COLO829 (cell line): ENCODE measurements at regions not wholly inside any gene's neighbourhood (a gene's known extent, or its start where the extent isn't known, plus 50 kb on each side); places are given as distances from the start of the nearest gene placed in this dataset.

ENCODE experiments used
- DNase-seq: peaks from one replicate; pipeline ENCODE4 v3.0.0; 2012; ENCODE audit warnings: low spot score

DNA sequence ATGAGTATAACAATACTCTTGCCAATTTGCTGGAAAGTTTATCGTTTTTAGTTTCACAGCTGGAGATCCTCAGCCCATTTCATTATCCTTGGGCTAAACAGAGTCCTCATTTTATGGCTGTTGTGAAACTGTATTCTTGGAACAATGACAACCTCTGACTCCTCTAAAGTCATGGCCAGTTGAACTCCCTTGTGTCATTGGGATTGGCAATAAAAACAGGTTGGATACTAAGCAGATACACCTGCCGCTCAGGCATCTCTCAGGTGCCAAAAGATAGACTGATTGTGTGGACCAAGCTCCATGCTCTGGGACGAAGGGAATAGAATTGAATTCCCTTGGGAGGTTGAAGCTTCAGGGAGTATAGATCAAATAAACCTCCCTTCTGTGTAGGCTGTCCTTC lies 182.2 kb downstream of the WDR11 start:
- DNase-seq: no peak

DNA sequence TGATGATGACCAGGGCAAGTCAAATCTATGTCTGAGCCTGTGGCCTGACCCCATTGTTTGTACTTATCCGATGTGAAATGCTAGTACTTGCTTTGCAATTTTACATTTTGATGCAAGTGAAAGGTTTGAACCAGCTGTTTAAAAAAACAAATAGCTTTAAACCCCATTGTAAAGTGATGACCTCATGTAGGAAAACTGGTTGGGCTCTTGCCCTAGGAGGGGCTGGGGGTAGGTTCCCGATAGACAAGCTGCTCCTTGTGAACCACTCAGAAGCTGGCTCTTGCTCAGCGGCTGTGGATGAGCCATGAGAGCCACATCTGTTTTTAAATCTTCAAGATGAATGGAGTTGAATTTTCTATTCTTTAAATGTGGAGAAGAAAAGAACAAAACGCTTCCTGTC lies 185.3 kb downstream of the WDR11 start:
- DNase-seq: peak; percentile 18

DNA sequence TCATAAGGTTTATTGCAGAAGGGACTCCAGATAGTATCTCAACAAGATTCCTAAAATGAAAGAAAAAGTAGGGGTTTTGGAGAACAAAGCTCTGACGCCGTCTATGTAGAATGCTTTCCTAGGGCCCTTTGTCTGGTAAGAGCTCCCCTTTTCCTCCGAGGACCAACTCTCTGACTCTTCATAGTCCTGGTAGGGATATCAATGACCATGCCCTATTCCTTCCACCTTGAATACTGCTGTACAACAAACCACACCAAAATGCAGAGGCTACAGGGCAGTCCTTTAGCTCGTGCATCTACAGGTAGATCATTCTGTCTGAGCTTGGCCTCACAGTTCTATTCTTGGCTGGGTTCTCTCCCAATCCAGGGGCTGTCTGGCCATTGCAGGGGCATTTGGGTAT lies 190.3 kb downstream of the WDR11 start:
- no peak for DNase-seq

DNA sequence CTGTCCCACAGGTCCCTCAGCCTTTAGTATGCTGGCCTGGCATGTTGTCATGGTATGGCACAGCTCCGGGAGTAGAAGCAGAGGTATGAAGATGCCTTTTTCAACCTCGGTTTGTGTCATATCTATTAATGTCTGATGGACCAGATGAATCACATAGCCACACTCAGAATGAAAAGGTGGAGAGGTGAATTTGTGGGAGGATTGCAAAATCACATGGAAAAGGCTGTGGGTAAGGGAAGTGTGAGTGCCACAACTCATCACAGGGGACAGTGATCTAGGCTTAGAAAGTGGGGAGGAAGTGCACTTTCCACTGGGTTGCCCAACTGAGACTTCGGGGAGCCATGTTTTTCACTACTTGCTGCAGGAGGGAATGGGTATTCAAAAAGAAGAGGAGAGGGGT lies 190.7 kb downstream of the WDR11 start:
- no peak for DNase-seq

DNA sequence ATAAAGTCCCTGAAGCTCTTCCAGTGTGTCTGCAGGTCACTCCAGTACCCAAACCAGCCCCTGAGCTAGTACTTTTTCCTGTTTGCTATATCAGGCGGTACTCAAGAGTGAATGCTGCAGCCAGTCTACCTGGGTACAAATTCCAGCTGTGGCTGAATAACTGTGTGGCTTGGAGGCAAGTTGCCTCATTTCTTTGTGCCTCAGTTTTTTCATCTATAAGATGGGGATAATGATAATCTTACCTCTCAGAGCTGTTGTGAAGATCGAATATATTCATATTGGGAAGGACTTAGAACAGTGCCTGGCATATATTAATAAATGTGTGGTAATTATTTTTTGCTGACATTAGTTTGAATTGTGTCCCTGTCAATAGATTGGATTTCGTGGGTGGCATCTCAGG lies 191.2 kb downstream of the WDR11 start:
- DNase-seq: no peak

DNA sequence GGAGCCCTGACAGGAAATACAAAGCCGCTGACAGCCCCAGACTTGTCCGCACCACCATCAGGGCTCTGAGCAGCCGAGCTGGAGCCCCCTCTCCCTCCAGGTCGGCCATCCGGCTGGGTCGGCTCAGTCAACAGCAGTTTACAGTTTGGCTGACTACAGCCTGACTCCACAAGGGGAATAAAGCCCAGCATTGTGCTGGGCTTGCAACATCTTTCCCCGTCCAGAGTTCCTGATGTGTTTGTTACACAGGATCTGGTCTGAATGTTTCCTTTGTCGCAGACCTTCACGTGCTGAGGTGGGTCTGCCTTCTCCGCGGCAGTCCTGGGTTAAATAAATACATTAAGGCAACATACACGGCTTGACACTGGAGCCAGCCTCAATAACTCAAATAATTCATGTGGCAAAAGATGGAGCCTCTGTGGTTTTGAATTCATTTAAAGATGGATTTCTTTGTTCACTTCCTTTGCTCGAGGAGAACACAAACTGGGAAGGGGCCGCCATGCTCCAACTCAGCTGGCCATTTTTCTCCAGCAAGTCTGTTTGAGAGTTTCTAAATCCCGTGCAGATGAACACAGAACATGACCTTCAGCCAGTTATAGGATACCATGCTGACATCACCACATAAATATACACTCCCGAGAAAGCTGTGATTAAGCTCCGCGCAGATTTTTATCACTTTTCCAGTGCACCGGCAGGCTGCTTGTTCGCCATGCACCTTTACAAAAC lies 192.1 kb downstream of the WDR11 start:
- peak; percentile 62 for DNase-seq

DNA sequence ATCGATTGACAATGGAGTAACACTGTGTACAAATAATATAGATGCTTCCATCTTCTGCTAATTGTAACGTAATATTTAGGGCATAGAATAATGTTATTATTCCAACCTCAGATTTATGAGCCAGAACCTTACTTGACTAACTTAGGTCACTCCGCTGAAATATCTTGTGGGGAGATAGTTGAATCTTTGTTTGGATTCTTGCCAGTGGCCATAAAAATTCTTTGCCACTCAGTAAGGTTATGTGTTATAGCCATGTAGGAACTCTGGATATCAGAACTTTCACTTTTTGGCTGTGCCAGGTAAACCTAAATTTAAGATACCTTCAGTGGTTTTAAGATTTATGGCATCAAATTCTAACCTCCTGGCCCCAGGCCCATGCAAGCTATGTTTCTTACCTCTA lies 197.6 kb downstream of the WDR11 start:
- no peak for DNase-seq

DNA sequence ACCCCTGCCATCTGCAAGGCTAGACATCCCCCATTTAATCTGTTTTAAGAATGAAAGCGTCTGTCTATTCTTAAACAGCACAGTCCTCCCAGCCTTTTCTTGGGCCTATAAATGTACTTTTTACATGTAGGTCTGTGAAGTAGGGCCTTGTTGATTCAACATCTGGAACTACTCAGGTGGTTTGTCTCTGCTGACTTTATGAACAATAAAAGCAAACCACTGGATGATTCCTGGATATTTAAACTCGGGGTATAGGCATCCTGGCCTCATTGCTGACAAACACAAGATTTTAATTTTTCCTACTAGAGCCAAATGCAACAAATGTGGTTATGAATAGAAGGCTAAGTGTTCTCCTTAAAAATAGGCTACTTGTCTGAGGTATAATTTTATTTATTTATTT lies 198.3 kb downstream of the WDR11 start:
- no peak for DNase-seq

DNA sequence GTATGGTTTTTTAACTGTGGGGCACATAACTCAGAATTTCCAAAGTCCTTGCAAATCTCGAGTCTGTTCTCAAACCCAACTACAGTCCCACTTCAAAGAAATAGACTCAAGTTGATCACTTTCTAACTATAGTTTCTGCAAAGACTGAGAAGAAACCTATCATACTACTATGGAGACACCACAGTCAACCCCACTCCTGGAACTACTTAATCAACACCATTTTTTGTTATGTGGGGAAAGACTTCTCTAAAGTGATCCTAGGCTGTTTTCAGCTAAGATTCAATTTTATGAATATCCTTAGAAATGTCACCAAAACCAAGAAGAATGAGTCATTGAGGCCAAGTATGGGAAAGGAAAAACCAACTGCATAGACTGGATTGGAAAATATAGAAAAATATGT lies 198.8 kb downstream of the WDR11 start:
- no peak for DNase-seq

DNA sequence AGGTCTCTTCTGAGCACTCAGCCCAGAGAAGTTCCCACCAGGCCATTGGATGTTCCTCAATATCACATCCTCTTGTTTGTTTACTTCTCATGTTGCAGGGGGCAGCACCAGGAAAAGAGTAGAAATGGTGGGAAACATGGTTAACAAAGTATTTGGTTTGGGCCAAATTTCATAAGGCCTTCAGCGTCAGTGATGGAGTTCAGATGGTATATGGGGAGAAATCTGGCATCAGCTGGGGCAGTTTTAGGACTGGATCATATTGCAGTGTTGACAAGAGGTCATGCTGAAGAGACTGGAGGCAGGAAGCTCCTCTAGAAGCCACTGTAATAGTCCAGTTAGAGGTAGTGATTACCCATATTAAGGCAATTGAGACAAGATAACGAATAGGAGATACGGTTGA lies 200.0 kb downstream of the WDR11 start:
- DNase-seq: no peak

DNA sequence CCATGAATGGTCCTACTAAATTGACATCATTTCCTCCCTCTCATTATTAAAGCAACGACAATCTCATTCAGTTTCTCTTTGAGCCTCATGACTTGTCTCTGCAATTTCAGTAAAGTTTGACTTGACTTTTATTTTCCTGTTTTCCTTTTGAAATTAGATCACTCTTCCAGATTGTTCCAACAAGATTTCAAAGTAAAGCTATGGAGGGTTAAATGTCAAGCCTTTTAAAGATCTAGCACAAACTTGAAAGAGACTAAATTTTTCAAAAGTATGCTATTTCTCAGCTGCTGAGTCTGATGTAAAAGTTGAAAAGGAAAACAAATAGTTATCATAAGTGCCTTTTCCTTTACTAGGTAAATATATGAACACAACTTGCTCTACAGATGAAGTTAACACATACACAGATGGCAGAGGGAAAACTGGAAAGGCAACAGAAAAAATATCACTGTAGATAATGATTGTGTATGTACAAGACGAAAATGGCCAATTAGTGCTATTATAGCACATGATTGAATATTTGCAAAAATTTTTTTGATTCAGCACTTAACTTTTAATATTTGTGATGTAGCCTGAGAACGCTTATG lies 200.6 kb downstream of the WDR11 start:
- no peak for DNase-seq

DNA sequence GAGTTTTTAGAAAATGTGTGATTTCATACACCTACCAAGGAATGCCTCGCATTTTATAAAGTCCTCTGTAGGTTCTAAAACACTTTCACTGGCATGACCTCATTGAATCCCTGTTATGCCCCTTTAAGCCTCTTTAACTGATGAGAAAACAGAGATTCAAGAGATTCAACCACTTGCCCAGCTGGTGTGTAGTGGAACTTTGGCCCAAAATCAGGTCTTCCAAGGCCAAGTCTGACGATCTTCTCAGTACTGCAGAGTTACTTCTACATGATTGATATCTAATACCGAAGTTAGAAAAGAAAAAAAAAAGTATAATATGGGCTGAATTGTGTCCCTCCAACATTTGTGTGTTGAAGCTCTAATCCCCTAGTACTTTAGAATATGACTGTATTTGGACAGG lies 202.0 kb downstream of the WDR11 start:
- DNase-seq: no peak

DNA sequence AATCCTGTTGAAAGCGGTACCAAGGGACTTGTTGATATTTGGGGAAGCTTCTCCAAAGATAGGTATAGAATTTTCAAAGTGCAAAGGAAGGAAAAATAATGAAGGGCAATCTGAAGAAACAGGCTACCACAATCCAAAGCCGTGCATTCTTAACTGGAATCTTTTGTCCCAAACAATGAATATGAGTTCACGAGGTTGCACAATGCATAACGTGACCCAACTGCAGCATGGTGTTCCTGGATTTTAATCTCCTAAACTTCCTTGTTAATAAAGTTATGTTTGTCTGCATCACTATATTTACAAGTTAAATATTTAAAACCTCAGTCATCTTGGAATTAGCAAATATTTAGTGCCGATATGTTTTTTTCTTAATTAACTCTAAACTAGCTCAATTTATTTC lies 203.7 kb downstream of the WDR11 start:
- DNase-seq: no peak

DNA sequence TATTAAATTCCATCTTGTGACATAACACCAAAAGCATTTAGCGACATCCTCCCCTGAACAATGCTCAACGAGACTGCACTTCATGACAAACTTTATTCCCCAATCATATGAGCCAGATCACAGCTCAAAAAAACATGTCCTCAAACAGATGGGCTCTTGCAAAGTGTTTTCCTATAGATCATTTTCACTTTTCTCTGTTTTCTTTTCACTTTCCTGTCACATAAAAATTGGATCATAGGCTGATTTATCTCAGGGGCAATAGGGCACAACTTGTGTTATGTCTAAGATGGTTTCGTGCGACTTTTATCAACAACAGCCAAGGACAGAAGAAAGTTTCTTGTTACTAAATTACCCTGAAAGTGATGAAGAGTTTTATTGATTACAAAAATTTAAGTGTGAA lies 206.1 kb downstream of the WDR11 start:
- no peak for DNase-seq

DNA sequence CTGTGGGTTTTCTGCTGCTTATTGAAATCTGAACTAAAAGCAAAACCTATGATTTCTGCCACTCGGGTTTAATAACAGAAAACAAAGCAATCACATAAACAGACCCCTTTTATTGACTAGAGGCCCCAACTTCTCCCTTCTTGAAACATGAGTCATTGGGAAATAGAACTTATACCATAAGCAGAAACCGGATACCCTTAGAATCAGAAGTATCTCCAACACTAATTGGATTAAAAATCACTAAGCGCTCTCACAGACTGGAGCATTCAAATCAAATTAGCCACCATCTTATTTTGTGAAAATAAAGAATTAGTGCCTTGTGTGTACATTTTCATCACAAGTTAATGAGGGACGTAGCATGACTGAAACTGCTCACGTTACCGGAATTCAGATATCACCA lies 206.9 kb downstream of the WDR11 start:
- no peak for DNase-seq

DNA sequence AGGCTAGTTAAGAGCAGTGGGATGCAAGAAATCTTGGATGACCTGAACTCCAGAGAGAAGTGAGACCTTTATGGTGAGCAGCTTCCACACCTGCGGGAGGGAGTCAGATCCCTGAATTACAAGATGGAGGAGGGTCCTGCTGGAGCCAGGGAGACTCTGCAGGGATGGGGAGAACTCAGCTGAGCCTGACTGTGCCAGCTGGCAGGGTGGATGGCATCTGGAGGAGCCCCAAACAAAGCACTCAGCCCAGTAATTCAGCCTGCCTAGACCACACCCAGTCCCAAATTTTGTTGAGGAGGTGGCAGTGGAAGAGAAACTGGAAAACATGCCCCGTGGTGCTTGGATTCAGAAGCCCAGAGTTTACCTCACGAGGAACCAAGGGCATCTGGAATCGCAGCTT lies 208.2 kb downstream of the WDR11 start:
- DNase-seq: no peak

DNA sequence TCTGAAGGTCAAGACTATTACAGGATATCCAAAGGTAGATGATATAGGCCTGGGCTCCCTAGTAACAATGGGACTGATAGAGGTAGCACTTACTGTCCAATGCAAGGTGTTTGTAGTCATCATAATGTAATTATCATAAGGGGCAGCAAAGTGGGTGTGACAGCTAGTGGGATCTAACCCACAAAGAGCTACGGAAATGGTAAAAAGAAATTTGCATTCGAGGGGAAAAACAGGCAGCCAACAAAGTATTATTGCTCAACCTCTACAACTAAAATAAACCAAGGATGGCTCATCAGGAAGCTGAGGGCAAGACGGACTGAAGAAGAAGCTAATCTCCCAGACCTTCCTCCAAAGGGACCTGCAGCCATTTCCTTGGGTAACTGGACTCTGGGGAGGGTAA lies 211.0 kb downstream of the WDR11 start:
- DNase-seq: no peak

DNA sequence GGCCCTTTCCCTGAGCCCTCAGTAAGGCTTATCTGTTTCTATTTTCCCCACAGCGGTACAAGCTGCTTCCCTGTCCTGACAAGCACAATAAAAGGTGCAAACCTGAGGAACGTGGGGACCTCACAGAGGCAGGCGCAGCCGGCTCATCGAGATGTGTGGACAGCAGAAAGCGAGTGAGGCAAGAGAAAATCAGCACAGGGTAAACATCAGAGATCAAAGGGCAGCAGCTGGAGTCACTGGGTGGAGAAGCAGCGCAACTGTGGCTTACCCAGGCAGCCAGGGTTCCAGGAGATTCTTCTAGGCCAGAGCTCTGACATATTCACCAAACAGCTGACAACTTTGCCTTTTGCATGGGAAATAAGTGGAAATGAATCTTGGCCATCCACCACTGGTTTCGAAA lies 212.6 kb downstream of the WDR11 start:
- DNase-seq: no peak

DNA sequence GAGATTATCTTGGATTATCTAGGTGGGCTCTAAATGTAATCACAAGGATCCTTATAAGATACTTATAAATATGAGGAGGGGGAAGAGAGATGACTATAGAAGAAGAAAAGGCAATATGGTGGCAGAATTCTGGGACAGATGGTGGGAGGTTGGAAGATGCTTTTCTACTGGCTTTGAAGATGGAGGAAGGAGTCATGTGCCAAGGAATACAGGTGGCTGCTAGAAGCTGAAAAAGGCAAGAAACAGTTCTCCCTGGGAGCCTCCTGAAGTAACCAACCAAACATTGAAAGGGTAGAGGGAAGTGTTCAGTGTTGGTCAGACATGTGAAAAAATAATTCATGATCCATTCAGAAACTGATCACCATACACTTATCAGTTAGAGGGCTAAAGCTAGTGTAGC lies 213.3 kb downstream of the WDR11 start:
- DNase-seq: no peak

DNA sequence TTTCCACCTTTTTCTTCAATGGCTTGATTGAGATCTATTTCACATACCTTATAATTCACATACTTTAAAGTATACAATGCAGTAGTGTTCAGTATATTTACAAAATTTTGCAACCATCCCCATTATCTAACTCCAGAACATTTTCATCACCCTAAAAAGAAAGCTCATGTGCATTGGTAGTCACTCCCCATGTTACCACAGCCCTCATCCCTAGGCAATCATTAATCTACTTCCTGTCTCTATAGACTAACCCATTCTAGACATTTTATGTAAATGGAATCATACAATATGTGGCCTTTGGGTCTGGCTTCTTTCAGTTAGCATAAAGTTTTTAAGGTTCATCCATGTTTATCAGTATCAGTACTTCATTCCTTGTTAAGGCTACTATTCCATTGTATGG lies 214.2 kb downstream of the WDR11 start:
- DNase-seq: no peak

DNA sequence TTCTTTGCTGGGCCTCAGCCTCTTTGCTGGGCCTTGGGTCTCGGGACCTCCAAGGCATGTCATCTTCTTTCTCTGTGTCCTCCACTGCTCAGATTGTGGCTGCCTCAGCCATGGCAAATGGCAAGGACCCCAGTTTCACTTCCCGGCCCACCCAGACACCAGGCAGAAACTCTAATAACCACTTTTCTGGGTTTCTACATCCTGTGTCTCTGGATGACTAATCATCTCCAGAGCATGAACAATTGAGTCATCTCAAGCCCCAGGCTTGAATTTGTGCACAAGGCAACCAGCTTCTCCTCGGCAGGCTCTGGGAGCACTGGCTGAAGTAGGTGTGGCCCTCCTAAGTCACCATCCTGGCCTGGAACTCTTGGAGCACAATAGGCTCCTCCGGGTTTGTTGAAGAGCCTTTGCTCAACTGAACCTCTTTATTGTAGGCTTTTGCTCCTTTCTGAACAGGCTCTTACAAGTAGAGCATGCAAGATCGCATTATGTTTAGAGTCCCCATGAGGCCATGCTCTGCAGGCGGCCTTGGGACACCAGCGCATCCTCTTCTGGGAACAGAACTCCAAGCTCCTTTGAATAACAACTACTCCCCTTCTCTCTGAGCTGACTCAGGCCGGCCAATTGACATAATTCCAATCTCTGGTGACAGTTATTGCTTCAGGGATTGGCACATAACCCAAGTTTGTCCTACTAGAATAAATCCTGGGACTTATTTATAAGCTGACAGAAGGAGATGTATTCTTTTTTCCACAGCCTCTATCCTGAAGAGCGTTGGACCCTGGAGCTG lies 218.1 kb downstream of the WDR11 start:
- DNase-seq: peak; percentile 25

DNA sequence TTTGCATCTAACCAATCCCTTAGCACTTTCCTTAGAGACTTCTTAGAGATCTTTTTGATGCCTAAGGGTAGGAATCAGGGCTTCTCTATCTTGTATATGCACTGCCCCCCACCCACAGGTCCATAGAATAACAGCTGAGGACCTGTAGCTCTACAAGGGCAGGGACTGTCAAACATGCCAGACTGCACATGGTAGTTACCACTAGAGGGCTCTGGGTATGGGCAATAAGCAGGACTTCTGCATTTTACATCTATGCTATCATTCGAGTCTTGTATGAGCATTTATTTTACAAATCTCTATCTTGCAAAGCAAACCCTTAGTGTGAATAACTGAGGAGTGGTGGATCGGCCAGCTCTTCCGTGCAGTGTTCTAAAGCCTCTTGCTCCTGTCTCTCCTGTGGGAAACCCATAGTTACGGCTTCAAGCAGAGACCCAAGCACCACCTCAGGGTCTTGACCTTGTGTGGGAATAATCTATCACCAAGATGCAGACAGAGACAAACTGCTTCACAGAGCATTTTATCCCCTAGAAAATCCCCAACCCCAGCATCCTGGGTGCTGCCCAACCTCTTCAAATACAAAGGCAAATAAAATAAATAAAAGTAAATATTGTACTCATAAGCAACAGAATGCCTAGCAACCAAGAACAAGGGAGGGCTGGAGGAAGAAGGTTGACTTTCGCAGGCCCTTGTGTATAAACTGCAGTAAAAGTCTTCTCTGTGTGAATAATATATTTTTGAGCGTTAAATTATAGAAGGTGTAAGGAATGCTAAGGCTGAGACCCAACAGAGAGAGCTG lies 219.3 kb downstream of the WDR11 start:
- DNase-seq: no peak

DNA sequence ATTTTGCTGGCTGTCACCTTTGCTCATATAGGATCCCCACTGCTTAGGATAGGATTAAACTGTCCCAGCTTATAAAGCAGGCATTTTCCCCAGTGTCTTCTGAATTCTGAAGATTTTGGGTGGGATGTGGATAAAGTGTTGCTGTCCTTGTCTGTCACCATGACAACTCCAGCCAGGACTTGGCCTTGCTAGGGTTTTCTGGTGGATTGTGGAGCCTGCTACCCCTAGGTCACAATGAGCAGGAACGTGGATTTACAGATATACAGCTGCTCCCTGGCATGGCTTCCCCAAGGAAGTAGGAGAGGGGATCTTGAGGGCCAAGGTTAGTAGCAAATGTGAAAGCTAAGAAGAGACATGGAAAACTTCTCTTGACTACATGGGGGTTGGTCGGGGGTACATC lies 220.7 kb downstream of the WDR11 start:
- no peak for DNase-seq
